ENCODE measurements at regions not wholly inside any gene's neighbourhood (a gene's known extent, or its start where the extent isn't known, plus 50 kb on each side); places are given as distances from the start of the nearest gene placed in this dataset.
A peak's percentile ranks its signal among the peaks of the same experiment; 100 is the strongest.

GRCh38 chr15:36358094-36358493, 221.3 kb upstream of the CDIN1 start:
- Histone ChIP-seq H3K4me3 (no peak overlapping the region), H3K4me1 (peaks cover 0 to 25% (median 8%) of the 10 kb centered on the region in 3 donors), H3K27ac (peak overlapping the region in 3 of 4 donors; percentile 52 to 67 (median 59)), H3K9me3 (no peaks in the 10 kb centered on the region), H3K27me3 (no peaks in the 10 kb centered on the region), H3K36me3 (no peaks in the 10 kb centered on the region)
- TF ChIP-seq POLR2AphosphoS5 (IDR thresholded peaks at IDR 0.05) (no peak), CTCF (IDR thresholded peaks at IDR 0.05) (no peak), POLR2A (IDR thresholded peaks at IDR 0.05) (no peak), EP300 (IDR thresholded peaks at IDR 0.05) (no peak)
- 10 to 35% methylated on average over 2 of the region's 2 CpGs for WGBS, 2 donors (ENCODE audit: low coverage in 1 of 2)
- no peak for ATAC-seq

GRCh38 chr15:36358523-36358922, 220.9 kb upstream of the CDIN1 start:
- H3K9me3 ChIP-seq = no peaks in the 10 kb centered on the region
- H3K4me3 ChIP-seq = no peak overlapping the region
- no peak overlapping the region for H3K27ac ChIP-seq
- H3K27me3 ChIP-seq = no peaks in the 10 kb centered on the region
- no peak for ATAC-seq
- TF ChIP-seq POLR2A (IDR thresholded peaks at IDR 0.05) (no peak), CTCF (IDR thresholded peaks at IDR 0.05) (no peak), EP300 (IDR thresholded peaks at IDR 0.05) (no peak)
- WGBS, 2 donors (ENCODE audit: low coverage in 1 of 2) = 43 to 52% methylated on average over 2 of the region's 2 CpGs
- H3K4me1 ChIP-seq = peaks cover 0 to 25% (median 8%) of the 10 kb centered on the region in 3 donors
- no peaks in the 10 kb centered on the region for H3K36me3 ChIP-seq

GRCh38 chr15:36359286-36359685, 220.1 kb upstream of the CDIN1 start:
- H3K4me1 ChIP-seq = peaks cover 0 to 25% (median 8%) of the 10 kb centered on the region in 3 donors
- 71 to 80% methylated on average over 1 to 4 of the region's 4 CpGs for WGBS, 2 donors (ENCODE audit: low coverage in 1 of 2)
- no peaks in the 10 kb centered on the region for H3K36me3 ChIP-seq
- no peak for ATAC-seq
- TF ChIP-seq POLR2A (IDR thresholded peaks at IDR 0.05) = no peak
- no peak for TF ChIP-seq CTCF (IDR thresholded peaks at IDR 0.05)
- TF ChIP-seq POLR2AphosphoS5 (IDR thresholded peaks at IDR 0.05) = no peak
- no peaks in the 10 kb centered on the region for H3K27me3 ChIP-seq
- no peak overlapping the region for H3K27ac ChIP-seq
- no peak overlapping the region for H3K4me3 ChIP-seq
- no peaks in the 10 kb centered on the region for H3K9me3 ChIP-seq

GRCh38 chr15:36361351-36361870, 218.0 kb upstream of the CDIN1 start:
- Histone ChIP-seq H3K9me3 (no peaks in the 10 kb centered on the region), H3K36me3 (no peaks in the 10 kb centered on the region), H3K4me1 (peaks cover 0 to 24% (median 8%) of the 10 kb centered on the region in 3 donors), H3K27me3 (no peaks in the 10 kb centered on the region), H3K27ac (no peak overlapping the region), H3K4me3 (no peak overlapping the region)
- TF ChIP-seq POLR2A (IDR thresholded peaks at IDR 0.05) (no peak), EP300 (IDR thresholded peaks at IDR 0.05) (no peak), POLR2AphosphoS5 (IDR thresholded peaks at IDR 0.05) (no peak), CTCF (IDR thresholded peaks at IDR 0.05) (no peak)
- no peak for ATAC-seq
- 75 to 91% methylated on average over 5 of the region's 5 CpGs for WGBS, 2 donors (ENCODE audit: low coverage in 1 of 2)

- Histone ChIP-seq H3K9me3 (no peaks in the 10 kb centered on the region), H3K4me1 (peaks cover 0 to 13% (median 7%) of the 10 kb centered on the region in 3 donors), H3K27me3 (no peaks in the 10 kb centered on the region), H3K4me3 (no peak overlapping the region), H3K36me3 (no peaks in the 10 kb centered on the region), H3K27ac (no peak overlapping the region)
- TF ChIP-seq POLR2AphosphoS5 (IDR thresholded peaks at IDR 0.05) = no peak
- no peak for TF ChIP-seq EP300 (IDR thresholded peaks at IDR 0.05)
- TF ChIP-seq POLR2A (IDR thresholded peaks at IDR 0.05) = no peak
- no peak for TF ChIP-seq CTCF (IDR thresholded peaks at IDR 0.05)
- 72 to 81% methylated on average over 5 to 7 of the region's 7 CpGs for WGBS, 2 donors (ENCODE audit: low coverage in 1 of 2)
- ATAC-seq = no peak
These were observed 216.9 kb upstream of the CDIN1 start for GRCh38 chr15:36362509-36362915.

All from gastroesophageal sphincter (tissue), 4 donors.